NOMO-1 (cell line): ENCODE measurements at regions not wholly inside any gene's neighbourhood (a gene's known extent, or its start where the extent isn't known, plus 50 kb on each side); places are given as distances from the start of the nearest gene placed in this dataset.

Source experiments
- DNase-seq, 2 experiments: peaks; one replicate each; lab custom pipeline; 2025; ENCODE audit not compliant: unreplicated experiment in 2 of 2; lab: John Stamatoyannopoulos, UW

GRCh38 chr6:1514078-1514477, 95.6 kb upstream of the FOXC1 start:
- peak in 1 of 2 experiments; percentile 3 for DNase-seq

DNA sequence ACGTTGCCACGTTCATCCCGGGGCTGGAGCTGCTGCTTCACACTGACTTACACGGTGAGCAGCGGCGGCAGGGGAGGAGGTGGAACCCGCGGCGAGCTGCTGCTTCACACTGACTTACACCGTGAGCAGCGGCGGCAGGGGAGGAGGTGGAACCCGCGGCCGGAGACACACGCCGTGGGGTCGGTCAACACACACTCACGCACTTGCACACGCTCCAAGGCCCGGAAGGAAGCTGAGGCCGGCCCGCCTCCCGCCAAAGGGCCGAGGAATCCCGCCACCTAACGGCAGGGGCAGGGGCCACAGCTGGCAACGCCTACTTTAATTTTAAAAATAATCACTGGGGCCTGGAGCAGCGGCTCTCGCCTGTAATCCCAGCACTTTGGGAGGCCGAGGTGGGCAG, 94.4 kb upstream of the FOXC1 start:
- DNase-seq, result no peak

GRCh38 chr6:1515781-1516180, 93.9 kb upstream of the FOXC1 start:
- DNase-seq, result no peak

GRCh38 chr6:1516742-1517520, 92.8 kb upstream of the FOXC1 start:
- DNase-seq, result peak in 1 of 2 experiments; percentile 22

GRCh38 chr6:1518855-1519254, 90.9 kb upstream of the FOXC1 start:
- no peak for DNase-seq

- DNase-seq, result no peak
Measured at GRCh38 chr6:1519597-1519996, 90.1 kb upstream of the FOXC1 start.

DNA sequence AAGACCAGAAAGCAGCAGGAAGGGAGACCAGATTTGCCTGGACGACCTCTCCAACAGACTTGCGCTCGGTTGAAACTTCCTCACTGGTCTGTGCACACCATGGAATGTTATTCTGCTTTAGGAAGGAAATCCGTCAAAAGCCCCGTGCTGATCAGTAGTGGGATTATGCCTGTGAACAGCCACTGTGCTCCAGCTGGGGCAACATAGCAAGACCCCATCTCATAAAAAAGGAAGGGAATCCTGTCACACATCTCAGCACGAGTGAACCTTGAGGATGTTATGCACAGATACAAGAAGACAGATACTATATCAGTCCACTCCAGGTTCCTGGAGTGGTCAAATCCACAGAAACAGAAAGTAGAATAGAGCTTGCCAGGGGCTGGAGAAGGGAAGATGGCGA, 86.9 kb upstream of the FOXC1 start:
- no peak for DNase-seq

DNA sequence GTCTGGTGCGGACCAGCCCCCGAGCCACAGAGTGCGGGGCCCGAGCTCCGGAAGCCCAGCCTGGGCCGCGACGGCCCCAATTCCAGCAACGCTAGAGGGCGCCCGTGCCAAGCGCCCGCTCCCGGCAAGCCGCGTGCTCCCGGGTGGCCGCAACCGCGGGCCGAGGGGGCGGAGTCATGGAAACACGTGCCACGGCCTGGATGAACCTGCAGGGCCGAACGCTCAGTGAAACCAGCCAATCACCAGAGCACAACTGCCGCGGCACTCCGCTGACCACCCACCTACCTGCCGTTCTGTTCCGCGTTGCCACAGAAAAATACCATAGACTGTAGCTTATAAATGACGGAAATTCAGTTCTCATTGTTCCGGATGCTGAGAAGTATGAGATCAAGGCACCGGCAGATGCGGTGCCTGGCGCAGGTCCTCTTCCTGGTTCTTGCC, 85.7 kb upstream of the FOXC1 start:
- DNase-seq, result no peak

DNA sequence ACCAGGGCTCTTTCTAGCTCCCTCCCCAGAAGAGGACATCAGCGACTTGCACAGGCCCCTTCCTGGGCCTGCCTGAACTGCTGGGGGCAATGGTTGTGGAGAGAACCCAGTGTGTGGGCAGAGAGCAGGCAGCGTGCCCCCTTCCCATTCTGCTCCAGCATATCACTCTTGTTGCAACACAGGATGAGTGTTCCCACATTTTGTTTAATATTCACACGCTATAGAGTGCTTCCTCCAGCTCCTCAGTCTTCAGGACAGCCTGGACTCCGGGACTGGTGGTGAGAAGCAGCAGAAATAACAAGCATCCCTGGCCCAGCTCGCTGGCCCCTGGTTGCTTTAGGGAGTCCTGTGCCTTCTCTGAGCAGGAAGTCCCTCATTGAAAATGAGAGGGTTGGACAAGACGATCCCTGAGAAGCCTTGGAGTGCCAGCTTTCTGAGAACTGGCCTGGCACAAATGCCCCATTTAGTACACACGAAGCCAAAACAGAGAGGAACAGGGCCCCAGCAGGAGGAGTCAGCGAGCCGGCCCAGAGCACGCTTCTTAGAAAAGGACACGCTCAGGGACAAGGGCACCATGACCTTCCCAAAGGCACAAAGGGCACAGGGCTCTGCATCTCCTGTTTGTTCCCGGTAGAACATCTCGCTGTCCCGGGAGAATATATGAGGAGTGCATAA, 84.2 kb upstream of the FOXC1 start:
- DNase-seq, result no peak

DNA sequence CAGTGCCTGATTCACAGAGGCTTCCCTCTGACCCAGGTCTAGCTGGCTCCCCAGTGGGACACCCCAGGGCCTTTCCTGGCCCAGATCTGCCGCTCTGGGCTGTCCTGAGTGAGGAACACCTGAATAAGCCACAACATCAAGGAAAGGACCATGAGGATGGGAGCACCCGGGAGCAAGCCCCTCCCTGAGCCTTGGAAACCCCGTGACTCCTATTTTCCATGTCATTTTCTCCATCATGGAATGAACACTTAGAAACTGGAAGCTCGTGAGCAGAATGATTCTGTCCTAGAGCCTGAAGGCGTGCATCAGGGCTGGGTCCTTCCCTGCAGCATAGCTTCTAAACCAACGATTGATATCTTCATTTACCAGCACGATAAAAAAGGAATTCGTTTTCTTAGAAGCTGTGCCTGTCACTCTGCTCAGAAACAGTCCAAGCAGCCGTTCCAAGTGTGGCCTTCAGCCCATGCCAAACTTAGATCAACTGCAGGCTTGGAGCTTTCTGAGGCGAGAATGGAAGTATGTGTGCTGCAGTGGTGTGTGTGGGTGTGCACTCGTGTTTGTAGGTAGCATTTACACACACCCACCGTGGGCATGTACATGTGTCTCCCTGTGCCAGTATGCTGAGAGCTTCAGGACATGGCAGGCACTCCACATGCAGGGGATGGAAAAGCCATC, 83.2 kb upstream of the FOXC1 start:
- no peak for DNase-seq

DNA sequence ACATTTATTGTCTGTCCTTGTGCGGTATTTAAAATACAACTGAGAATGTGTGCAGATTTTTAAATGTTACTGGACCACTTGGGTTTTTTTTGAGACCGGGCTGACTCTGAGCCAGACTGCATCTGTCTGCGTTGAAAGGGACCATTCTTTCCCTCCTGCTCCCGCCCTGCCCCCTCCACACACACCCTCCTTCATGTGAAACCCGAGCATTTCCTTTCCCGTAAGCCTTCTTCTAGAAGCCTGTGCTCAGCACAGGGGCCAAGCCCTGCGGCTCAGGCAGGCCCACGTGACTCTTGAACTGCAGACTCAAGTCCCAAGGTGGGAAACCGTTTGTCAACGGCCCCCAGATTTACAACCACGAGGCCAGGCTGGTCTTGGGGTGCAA, 82.7 kb upstream of the FOXC1 start:
- DNase-seq, result no peak

- no peak for DNase-seq
Measured at GRCh38 chr6:1535295-1535694, 74.4 kb upstream of the FOXC1 start.

DNA sequence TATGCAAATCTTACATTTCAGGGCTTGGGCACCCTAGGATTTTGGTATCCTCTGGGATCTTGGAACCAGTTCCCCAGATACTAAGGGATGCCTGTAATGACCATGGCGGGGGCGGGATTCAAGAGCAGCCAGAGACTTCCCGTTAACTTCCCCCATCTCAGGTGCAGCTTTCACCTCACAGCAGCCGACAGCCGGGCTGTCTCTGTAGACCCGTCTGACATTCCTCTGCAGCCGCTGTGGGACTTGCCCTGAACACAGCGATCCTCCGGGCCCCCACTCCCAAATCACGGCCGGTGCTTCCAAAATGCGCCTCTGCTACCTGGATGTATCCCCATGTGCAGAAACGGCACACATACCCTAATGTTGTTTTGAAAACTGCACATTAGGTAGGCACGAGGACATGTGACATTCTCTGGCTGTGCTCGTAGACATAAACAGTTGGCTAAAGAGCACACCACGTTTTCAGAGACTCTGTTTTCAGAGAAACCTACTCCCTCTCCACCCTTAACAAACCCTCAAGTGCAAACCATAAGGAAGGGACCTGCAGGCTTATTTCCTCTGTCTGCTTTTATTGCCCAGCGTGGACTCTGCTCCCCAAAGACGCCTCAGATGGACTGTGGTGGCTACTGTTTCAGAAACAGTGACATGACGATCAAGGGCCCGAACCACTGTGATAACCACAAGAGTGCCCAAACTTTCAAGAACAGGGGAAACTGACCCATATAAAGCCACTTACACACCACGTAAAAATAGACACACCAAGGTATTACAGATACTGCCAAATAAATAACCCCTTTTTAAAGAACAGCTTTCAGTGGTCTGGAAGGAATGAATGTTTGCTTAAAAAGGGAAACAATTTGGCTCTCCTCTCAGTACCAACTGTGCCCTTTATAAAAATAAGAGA, 72.9 kb upstream of the FOXC1 start:
- DNase-seq, result no peak

- DNase-seq, result no peak
Measured at GRCh38 chr6:1538369-1538768, 71.3 kb upstream of the FOXC1 start.

GRCh38 chr6:1538810-1539478, 70.8 kb upstream of the FOXC1 start:
- DNase-seq, result no peak

GRCh38 chr6:1540864-1541521, 68.7 kb upstream of the FOXC1 start:
- no peak for DNase-seq

DNA sequence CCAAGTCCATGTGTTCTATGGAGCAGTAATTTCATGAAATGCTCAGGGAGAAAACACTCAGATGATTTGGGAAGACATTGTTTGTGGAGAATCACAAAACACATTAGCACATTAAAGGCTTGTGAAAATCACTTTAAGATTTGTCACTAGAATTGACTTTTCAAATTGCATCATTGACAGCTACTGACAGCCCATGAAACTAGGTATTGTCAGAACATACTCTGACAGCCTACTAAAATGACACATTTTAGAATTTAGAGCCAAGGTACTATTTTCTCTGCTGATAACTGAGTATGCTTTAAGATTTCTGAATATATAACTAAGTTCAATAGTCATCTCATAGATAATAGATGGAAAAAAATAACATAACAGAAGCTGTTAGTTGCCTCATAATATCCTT, 67.4 kb upstream of the FOXC1 start:
- DNase-seq, result no peak

GRCh38 chr6:1542764-1543163, 67.0 kb upstream of the FOXC1 start:
- no peak for DNase-seq

GRCh38 chr6:1544000-1544399, 65.7 kb upstream of the FOXC1 start:
- DNase-seq, result no peak

GRCh38 chr6:1544603-1545002, 65.1 kb upstream of the FOXC1 start:
- DNase-seq, result no peak
